OCI-LY7 (cell line): ENCODE measurements at regions not wholly inside any gene's neighbourhood (a gene's known extent, or its start where the extent isn't known, plus 50 kb on each side); places are given as distances from the start of the nearest gene placed in this dataset.

Experiments used
- CTCF ChIP-seq: fragments of 200-600 bp; sonication (generic); conservative IDR thresholded peaks from 2 replicates; pipeline ENCODE4 v1.5.1; 2014; ENCODE audit warnings: mild to moderate bottlenecking, antibody characterized with exemption, low read length, moderate library complexity, mixed read lengths
- EZH2phosphoT487 ChIP-seq: fragments of 200-600 bp; sonication (generic); IDR thresholded peaks from 2 replicates; pipeline ENCODE4 v1.6.1; 2018; ENCODE audit warnings: low read depth, borderline replicate concordance, mild to moderate bottlenecking, mixed run types, antibody characterized with exemption, low read length, moderate library complexity, mixed read lengths

DNA sequence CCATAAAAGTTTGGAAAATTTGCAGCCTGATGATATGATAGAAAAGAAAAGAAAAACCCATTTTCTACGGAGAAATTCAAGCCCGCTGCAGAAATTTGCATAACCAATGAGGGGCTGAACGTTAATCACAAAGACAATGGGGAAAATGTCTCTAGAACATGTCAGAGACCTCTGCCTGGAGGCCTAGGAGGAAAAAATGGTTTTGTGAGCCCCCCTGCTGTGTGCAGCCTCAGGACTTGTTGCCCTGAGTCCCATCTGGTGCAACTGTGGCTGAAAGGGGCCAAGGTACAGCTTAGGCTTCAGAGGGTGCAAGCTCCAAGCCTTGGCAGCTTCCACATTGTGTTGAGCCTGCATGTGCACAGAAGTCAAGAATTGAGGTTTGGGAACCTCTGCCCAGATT, 1267.4 kb upstream of the GOT2 start:
- no peak for TF ChIP-seq CTCF
- no peak for TF ChIP-seq EZH2phosphoT487
